HG03571 (cell line): ENCODE measurements at regions not wholly inside any gene's neighbourhood (a gene's known extent, or its start where the extent isn't known, plus 50 kb on each side); places are given as distances from the start of the nearest gene placed in this dataset.
"Not testable (repeated sequence)": the region's sequence is repeated elsewhere in the genome, so short reads cannot be mapped to it uniquely, and the experiment has no call there.

ENCODE experiments used
- ATAC-seq: cut with Tn5 transposase; IDR thresholded peaks from one replicate; pipeline ENCODE4 v1.9.1; 2021; ENCODE audit not compliant: unreplicated experiment

DNA sequence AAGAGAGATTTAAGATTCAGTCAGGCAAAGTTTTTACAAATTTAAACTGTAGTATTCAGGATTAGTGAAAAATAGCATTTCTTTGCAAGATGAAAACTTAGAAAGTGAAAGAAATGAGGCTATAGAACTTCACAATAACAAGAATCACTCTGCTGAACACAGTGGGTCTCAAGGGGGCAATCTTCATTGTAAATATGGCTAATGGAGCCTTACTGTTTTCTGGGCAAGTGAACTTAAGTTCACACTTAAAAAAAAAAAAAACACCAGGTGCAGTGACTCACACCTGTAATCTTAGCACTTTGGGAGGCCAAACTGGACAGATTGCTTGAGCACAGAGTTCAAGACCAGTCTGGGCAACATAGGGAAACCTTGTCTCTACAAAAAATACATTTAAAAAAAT lies 175.9 kb upstream of the SNX2 start:
- no peak for ATAC-seq

DNA sequence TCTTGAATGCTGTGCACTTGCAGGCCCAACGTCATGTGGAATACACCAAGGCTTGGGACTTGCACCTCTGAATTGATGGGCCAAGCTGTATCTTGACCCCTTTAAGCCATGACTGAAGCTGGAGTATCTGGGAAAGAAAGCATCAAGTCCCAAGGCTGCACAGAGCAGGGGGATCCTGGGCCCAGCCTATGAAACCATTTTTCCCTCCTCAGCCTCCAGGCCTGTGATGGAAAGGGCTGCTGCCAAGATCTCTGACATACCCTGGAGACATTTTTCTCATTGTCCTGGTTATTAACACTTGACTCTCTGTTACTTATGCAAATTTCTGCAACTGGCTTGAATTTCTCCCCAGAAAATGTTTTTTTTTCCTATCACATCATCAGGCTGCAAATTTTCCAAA lies 174.0 kb upstream of the SNX2 start:
- ATAC-seq, result no peak

DNA sequence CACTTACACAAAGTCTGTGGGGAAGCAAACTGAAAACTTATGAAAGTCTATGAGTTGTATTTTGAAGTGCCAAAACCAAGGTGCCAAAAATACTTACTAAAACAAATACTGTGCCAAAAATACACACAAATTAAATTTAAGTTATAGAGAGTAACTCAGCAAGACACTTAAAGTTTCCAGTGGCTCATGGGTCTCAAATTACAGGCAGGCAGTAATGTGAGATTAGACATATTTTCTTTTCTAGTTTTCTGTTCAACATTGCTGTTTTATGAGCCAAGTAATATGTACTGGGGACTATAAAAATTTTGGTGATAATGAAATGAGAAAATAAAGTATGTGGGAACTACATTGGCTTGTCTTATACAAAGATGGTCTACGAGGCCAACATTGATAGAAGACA lies 172.2 kb upstream of the SNX2 start:
- ATAC-seq, result no peak

DNA sequence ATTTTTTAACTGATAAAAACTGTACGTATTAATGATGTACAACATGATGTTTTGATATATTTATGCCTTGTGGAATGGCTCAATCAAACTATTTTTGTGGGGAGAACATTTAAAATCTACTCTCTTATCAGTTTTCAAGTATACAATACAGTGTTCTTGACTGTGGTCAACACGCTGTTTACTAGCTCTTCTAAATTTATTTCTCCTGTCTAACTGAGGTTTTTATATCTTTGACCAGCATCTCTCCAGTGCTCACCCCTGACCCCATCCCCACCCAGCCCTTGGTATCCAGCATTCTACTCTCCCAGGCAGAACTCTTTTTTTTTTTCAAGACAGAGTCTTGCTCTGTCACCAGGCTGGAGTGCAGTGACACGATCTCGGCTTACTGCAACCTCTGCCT lies 169.6 kb upstream of the SNX2 start:
- ATAC-seq, result no peak

DNA sequence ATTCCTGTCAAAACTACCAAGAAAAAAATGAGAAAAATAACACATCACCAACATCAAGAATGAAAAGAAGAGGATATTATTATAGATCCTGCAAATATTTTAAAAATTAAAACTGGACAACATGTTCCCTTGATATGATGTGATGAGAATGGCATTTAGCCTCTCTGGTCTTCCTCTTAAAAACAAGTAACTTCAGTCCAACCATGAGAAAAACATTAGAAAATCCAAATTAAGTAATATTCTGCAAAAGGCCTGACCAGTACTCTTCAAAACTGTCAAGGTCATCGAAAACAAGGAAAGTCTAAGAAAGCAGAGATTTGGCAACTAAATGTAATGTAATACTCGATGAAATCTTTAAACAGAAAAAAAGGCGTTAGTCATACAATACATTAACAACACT lies 167.1 kb upstream of the SNX2 start:
- no peak for ATAC-seq

DNA sequence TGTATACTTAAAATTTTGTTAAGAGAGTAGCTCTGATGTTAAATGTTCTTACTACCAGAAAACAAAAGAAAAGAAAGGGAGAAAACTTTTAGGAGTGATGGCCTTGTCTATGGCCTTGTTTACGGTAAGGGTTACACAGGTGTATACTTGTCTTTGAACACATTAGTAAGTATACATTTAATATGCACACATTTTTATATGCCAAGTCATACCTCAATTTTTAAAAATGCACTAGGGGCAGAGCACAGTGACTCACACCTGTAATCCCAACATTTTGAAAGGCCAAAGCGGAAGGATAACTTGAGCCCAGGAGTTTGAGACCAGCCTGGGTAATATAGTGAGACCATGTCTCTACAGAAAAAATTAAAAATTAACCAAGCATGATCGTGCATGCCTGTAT lies 166.7 kb upstream of the SNX2 start:
- ATAC-seq, result no peak

DNA sequence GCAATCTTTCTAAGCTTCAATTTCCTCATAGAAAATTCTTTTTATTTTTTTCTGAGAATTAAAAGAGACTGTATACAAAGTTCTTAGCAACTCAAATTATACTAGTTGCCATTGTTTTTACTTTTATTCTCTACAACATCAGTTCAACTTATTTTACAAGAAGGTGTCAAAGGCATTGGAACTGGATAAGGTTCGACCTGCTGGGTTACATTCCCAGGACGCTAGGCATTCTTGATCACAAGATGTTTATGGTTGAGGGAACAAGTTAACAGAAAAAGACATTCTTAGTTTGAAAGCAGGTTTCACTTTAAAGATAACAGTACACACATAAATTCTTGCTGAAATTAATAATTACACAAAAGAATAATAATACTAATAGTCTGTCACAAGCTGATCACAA lies 163.5 kb upstream of the SNX2 start:
- ATAC-seq, result no peak

DNA sequence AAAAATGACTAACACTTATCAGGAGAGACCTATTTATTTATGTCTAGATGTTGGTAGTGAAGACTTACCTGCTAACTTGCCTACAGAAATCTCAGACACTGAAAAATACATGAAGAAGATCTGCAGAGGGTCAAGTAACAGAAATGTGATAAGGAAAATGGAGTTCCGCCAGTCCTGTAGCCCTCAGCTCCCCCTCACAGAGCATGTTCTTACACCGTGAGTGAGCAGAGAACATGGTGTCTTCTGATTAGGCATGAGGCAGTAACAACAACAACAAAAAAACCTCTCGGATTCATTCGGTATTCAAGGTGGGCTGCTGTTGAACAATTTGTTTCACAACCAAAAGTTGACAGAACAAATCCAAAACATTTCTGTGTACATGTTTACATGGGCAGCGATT lies 162.0 kb upstream of the SNX2 start:
- no peak for ATAC-seq

DNA sequence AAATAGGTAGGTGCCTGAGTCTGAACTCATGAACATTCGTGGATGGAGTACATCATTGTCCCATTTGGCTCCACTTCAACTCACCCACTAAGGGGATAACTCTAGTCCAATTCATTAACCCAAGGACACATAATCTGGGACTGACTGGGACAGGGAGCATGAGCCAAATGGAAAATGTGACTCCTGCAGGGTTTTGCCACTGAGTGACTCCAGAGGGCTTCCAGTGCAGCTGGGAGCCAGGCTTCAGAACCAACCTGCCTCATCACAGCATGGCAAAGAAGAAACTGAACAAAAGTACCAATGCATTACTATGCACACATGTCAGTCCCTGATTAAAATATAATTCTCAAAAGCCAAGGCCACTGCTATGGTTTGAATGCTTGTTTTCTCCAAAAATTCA lies 159.7 kb upstream of the SNX2 start:
- ATAC-seq, result no peak

DNA sequence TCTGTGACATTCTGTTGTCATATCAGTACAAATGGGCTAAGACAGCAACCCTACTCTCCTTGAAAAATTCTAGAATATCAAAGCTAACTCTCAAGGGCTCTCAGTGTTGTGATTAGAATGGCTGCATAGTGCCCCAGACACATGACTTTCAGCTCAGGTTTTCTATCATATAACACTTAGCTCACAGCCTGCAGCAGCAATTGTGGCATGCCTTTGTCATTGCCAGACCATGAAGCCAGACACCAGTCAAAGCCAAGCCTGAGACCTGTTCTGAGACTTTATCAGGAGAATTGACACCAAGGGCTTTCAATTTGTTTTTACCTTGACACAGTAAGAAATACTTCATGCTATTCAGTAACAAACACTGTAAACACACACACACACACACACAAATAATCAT lies 159.0 kb upstream of the SNX2 start:
- no peak for ATAC-seq

DNA sequence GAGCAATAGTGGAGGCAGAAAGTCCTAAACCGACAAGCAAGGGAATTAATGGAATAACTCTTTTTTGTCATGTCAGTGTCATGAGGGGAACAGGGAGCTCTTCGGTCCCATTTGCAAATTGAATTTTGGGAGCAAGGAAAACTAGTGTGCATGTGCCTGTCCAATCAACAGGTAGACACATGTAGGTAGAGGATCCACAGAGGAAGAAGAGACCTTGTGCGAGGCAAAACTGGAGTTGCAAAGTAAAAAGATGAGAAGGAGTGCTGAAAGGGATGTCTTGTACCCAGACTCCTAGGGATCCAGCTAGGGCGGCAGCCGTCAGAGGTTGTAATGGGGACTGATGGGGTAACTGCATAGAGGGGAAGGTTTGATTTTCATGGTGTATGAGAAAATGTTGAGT lies 156.8 kb upstream of the SNX2 start:
- not testable (repeated sequence) for ATAC-seq

DNA sequence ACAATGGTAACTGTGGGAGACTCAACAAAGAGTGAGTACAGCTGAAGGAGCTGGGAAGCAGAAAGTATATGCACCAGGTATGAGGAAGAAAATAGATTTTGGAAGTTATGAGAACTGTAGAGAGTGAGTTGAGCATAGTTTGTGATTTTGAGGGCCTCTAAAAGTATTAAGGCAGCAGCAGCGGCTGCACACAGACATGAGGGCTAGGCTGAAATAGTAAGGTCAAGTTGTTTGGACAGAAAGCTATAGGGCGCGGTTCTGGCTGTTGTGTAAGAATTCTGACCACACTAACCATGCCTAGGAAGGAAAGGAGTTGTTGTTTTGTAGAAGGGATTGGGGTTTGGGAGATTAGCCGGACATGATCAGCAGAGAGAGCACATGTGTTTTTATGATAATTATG lies 154.1 kb upstream of the SNX2 start:
- not testable (repeated sequence) for ATAC-seq

DNA sequence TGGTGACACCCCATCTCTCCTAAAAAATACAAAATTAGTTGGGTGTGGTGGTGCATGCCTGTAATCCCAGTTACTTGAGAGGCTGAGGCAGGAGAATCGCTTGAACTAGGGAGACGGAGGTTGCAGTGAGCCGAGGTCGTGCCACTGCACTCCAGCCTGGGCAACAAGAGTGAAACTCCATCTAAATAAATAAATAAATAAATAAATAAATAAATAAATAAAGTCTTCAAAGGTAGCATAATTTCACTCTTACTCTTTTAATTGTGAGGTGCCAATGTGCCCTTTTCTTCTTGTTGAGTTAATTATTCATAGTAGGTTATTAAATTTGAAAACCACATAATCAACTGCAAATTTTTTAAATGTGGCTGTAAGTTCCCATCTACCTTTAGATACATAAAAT lies 146.2 kb upstream of the SNX2 start:
- ATAC-seq, result not testable (repeated sequence)

DNA sequence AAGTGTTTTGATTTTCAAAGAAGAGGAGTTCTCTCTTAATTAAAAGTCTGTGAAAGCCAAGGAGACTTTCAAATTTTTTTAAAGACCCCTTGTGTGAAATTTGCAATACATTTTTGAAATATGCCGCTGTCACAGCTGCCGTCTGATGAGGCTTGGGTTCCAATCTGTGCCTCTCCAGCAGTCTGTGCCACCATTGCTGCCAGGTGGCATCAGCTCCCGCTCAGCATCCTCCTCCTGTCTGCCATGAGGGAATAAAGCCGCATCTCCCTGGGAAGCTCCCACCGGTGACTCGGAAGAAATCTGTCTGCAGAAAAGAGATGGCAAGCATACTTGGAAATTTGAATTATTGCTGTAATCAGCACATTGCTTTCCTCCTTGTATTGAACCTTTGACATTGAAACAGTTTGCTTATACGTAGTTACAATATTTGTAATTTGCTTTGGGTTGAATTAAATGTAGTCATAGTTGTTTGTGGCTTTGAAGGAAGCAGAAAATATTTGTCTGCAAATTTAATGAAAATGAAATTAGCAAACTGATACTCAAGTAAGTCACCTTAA lies 145.7 kb upstream of the SNX2 start:
- ATAC-seq, result no peak

DNA sequence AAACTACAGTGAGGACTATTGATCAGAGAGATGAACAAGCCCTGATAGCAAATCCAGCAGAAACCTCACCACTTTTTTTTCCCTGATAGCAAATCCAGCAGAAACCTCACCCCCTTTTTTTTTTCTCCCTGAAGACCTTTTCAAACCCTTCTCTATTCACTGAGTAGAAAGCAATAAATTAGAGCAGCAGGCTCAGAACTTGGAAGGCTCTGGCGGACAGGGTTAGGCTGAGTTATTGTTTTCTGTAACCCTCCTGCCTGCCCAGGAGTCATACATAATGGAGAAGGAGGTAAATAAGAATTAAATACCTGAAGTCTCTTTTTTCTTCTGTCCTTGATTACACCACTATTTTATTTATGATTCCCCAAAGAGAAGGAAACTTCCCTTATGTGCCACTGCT lies 136.3 kb upstream of the SNX2 start:
- ATAC-seq, result no peak

DNA sequence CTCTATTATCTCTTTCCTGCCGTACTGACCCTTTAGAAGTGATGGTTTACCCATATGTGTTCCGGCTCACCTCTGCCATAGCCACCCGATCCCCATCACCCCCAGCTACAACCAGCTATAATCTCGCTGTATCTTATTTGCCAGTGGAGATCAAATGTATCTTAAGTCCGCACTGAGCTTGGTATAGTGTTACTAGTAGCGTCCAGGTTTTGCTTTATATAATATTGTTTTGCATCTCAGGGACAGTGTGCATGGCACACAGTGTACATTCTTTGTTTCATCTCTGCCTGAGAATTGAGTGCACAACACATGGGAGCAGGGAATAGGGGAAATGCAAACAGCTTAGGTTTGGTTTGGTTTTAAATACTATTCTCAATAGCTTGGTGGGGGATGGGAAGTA lies 135.8 kb upstream of the SNX2 start:
- ATAC-seq, result no peak

DNA sequence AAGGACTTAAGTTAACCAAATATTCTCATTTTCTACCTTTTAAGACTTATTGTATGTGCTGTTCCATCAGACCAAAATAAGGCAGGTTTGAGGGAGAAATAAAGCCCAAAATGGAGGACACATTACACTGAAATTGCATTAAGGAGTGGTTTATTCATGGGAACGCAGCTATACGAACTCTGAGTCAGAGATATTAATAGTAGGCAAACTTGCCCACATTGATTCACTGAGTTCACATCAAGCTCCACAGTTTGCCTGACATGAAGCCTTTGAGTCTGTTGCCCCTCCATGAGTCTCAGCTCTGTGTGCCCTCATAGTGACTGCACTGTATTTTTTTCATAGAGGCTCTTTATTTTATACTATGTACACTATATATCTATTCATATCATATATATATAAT lies 135.0 kb upstream of the SNX2 start:
- no peak for ATAC-seq

DNA sequence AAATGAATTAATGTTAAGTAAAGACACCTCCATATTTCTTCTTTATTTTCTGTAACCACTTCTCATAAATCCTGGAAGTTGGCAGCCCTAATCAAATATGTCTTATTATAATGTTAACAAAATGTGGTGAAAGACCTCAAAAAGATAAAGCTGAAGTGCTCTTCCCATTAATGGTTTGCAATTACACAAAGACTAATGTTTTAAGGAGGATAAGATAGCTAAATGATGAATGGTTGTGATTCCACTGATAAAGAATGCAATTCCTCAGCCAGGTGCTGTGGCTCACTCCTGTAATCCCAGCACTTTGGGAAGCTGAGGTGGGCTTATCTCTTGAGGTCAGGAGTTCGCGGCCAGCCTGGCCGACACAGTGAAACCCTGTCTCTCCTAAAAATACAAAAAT lies 125.8 kb upstream of the SNX2 start:
- ATAC-seq, result no peak

DNA sequence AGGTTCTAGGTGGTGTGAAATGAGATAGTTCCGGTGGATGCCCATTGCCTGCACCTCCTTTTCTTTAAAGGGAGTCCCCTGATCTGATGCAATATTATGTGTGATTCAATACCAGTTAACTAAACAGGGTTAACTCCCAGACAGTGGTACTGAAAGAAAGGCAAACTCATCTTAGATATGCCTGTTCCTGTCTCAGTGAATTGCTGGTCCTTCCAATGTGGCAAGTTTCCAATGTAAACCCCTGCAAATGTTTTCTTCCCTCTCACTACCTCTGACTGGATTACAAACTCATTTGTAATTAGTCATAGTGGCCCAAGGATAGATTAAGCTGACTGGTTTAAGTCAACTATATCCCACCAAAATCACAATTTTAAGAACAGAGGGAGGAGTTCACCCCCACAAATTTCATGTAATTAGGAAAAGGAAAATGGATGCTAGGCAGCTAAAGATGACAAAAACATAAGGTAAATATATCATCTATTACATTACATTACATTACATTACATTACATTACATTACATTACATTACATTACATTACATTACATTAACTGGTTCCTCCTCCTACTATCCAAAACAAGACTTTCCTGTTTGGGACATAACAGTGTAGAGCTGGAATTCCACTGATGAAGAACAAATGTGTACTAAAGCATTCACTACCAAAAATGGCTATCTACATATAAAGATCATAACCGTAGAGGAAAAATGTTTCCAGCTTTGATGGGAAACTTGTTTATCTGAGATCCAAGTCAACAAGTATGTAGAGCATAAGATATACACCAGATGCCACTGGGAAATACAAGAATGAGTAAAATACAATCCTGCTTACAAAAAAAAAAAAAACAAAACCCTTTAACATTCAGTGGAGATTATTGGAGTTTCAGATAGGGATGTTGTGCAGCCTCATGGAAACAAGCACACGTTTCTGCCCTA lies 121.5 kb upstream of the SNX2 start:
- ATAC-seq, result no peak

DNA sequence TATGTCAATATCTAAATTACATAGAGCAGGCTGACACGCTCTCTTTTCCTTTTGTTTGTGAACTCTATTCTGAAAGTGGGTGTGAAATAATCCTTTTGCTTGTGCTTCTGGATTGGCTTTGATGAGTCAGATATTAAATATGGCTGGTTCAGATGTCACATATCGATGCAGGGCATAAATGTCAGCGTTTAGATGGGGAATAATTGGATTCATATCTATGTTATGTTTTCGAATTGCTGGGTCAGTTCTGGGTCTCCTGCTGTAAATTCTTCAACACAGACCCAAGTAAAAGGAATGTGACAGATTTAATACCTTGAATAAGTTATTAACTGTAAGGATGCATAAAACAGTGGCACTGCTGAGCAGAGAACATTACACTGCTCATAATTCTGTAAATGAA lies 118.7 kb upstream of the SNX2 start:
- ATAC-seq, result no peak

DNA sequence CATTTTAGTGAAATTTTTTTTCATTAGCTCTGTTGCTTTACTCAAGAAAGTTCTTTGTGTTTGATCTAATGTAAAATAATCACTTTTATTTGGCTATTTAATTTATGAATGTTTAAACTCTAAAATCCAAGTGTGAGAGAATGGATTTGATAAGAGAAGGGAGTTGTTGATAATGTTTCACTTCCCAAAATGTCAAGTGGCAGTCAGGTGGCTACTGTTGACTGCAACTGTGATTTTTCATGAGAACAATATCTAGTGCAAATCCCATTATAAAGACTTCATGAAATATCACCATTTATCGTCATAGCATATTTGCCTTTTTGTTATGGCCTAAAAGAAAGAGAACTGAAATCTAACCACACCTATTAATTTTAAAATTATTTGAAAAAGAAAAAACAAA lies 118.3 kb upstream of the SNX2 start:
- no peak for ATAC-seq

DNA sequence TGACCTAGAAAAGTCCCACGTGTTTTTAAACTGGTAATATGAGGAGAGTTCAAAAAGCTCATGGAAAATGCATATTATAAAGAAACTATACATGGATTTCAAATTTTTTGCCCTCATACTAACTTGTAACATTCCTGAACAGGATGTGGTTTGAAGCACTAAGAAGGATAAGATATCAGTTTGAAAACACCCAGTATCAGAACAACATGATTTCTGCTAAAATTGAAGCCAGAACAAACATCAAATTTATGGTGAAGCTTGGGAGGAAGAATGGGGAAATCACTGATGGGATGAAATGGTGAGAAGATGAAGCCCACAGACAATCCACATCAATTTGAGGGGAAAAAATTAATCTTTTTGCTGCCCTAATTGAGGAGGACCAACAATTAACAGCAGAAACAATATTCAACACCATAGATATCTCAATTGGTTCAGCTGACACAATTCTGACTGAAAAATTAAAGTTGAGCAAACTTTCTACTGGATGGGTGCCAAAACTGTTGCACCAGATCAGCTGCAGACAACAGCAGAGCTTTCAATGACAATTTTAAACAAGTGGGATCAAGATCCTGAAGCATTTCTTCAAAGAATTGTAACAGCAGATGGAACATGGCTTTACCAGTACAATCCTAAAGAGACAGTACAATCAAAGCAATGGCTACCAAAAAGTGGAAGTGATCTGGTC lies 113.2 kb upstream of the SNX2 start:
- no peak for ATAC-seq
